ENCODE measurements at regions not wholly inside any gene's neighbourhood (a gene's known extent, or its start where the extent isn't known, plus 50 kb on each side); places are given as distances from the start of the nearest gene placed in this dataset.

DNA sequence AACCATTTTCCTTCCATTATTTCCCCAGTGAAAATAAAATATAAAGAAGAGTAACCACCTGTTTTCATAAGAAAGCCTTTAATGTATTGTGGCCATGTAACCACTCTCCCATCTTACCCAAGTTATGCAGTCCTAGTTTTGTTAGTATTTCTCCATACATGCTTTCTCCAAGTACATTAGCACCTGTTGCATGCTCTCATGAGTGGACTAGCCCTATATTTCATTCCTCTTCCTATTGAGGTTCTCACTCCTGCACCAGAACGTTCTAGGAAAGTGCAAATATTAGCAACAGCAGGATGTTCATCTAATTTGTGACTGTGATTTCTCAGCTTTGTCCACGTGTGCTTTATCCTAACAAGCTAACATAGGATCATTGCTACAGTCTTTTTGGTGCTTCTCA, 155.1 kb upstream of the NPVF start:
- DNase-seq: no peak
- intact Hi-C loops (cut with DNase I; ENCODE audit: low total_unique reads): no loop called here

DNA sequence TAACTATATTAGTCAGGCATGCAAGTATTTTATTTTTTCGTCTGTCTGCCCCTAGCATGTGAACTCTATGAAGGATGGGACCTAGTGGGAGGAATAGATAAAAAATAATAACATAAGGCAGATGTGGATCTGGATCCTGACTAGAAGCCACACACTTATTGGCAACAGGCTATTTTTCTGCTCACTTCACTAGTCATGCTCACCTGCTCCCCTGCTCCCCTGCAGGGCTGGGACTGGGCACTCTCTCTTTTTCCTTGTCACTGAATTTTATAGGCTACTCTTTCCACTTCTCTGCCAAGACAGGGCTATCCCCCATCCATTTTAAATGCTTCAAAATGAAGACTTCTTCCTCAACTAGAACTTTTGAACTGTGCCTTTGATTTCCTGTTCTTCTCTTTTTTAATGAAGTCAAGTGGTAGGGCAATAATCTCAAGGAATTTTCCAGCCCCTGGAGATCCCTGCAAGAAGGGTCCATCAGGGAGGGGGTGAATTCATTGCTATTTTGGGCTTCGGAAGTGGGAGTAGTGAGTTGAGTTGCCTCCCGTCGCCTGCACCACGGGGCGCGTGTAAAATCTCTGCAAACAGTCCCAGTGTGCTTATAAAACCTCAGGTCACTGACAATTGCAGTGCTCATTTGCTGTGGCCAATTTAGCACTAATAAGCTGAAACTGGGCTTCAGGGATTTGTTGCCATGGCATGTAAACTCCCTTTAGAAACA, 156.7 kb upstream of the NPVF start:
- Histone ChIP-seq H3K27ac (no peak overlapping the region), H3K27me3 (no peaks in the 10 kb centered on the region), H3K4me3 (no peak overlapping the region), H3K9me3 (no peaks in the 10 kb centered on the region), H3K36me3 (ENCODE audit: low read depth, missing control alignments) (no peaks in the 10 kb centered on the region), H3K4me1 (no peaks in the 10 kb centered on the region)
- 68 to 74% methylated on average over 7 of the region's 7 CpGs for WGBS, 2 donors
- intact Hi-C loops (cut with DNase I; ENCODE audit: low total_unique reads): loop anchor here (5.0 kb wide), 1 partner anchor 128 kb away; no protein-coding TSS in a partner anchor
- TF ChIP-seq, protein P1, sequence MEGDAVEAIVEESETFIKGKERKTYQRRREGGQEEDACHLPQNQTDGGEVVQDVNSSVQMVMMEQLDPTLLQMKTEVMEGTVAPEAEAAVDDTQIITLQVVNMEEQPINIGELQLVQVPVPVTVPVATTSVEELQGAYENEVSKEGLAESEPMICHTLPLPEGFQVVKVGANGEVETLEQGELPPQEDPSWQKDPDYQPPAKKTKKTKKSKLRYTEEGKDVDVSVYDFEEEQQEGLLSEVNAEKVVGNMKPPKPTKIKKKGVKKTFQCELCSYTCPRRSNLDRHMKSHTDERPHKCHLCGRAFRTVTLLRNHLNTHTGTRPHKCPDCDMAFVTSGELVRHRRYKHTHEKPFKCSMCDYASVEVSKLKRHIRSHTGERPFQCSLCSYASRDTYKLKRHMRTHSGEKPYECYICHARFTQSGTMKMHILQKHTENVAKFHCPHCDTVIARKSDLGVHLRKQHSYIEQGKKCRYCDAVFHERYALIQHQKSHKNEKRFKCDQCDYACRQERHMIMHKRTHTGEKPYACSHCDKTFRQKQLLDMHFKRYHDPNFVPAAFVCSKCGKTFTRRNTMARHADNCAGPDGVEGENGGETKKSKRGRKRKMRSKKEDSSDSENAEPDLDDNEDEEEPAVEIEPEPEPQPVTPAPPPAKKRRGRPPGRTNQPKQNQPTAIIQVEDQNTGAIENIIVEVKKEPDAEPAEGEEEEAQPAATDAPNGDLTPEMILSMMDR (IDR thresholded peaks at IDR 0.05): no peak
- TF ChIP-seq POLR2A (IDR thresholded peaks at IDR 0.05): no peak
- no peak for DNase-seq

More for the DNA sequence above, 155.1 kb upstream of the NPVF start:
- no peak overlapping the region for H3K4me3 ChIP-seq
- no peaks in the 10 kb centered on the region for H3K4me1 ChIP-seq
- 81 to 90% methylated on average over 2 of the region's 2 CpGs for WGBS, 2 donors
- no peaks in the 10 kb centered on the region for H3K27me3 ChIP-seq
- H3K27ac ChIP-seq: no peak overlapping the region
- no peaks in the 10 kb centered on the region for H3K36me3 ChIP-seq (ENCODE audit: low read depth, missing control alignments)
- H3K9me3 ChIP-seq: no peaks in the 10 kb centered on the region
- TF ChIP-seq, protein P1 (IDR thresholded peaks at IDR 0.05): no peak
- no peak for TF ChIP-seq POLR2A (IDR thresholded peaks at IDR 0.05)

- TF ChIP-seq, protein P1 (IDR thresholded peaks at IDR 0.05): no peak
- TF ChIP-seq POLR2A (IDR thresholded peaks at IDR 0.05): no peak
- H3K4me1 ChIP-seq: no peaks in the 10 kb centered on the region
- H3K4me3 ChIP-seq: no peak overlapping the region
- no peaks in the 10 kb centered on the region for H3K9me3 ChIP-seq
- H3K27me3 ChIP-seq: no peaks in the 10 kb centered on the region
- H3K27ac ChIP-seq: no peak overlapping the region
- no peak for DNase-seq
- WGBS, 2 donors: 84 to 85% methylated on average over 8 to 10 of the region's 10 CpGs
- intact Hi-C loops (cut with DNase I; ENCODE audit: low total_unique reads): loop anchor here (5.0 kb wide), 1 partner anchor 128 kb away; no protein-coding TSS in a partner anchor
- no peaks in the 10 kb centered on the region for H3K36me3 ChIP-seq (ENCODE audit: low read depth, missing control alignments)
These were observed 157.3 kb upstream of the NPVF start for GRCh38 chr7:25385506-25386136.

DNA sequence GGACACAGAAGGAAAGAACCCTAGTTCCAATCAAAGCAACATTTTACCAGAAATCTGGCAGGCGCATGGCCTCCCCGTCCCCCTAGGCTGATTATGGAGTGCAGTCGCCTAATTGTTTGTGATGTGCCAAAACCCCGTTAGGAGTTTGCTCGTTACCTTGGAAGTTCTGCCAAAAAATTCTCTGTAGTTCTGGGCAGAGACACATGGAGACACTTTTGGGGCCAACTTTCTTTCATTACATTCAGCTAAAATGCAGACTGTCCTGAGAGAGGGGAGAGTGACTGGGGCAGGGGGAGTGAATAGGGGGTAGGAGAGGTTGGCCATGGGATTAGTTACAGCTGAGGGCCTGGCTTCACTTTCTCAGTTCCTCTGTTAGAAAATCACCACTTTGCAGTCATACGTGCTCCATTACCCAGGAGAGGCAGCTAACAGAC, 158.0 kb upstream of the NPVF start:
- H3K27ac ChIP-seq: no peak overlapping the region
- no peaks in the 10 kb centered on the region for H3K4me1 ChIP-seq
- no peaks in the 10 kb centered on the region for H3K9me3 ChIP-seq

More for the DNA sequence above, 158.0 kb upstream of the NPVF start:
- WGBS, 2 donors: 55 to 65% methylated on average over 4 to 6 of the region's 6 CpGs
- H3K4me3 ChIP-seq: no peak overlapping the region
- H3K27me3 ChIP-seq: no peaks in the 10 kb centered on the region
- intact Hi-C loops (cut with DNase I; ENCODE audit: low total_unique reads): loop anchor here (5.0 kb wide), 1 partner anchor 129 kb away; no protein-coding TSS in a partner anchor
- DNase-seq: no peak
- TF ChIP-seq, protein P1 (IDR thresholded peaks at IDR 0.05): no peak
- no peak for TF ChIP-seq POLR2A (IDR thresholded peaks at IDR 0.05)
- H3K36me3 ChIP-seq (ENCODE audit: low read depth, missing control alignments): no peaks in the 10 kb centered on the region

All from testis (tissue), 2 donors.